H9 (cell line): ENCODE measurements at regions not wholly inside any gene's neighbourhood (a gene's known extent, or its start where the extent isn't known, plus 50 kb on each side); places are given as distances from the start of the nearest gene placed in this dataset.

Source experiments
- DNase-seq: peaks from one replicate; pipeline ENCODE4 v3.0.0-alpha.2; 2017
- H2AFZ ChIP-seq: one replicate; pipeline ENCODE4 v1.6.1; 2013; ENCODE audit warnings: mild to moderate bottlenecking, low read length, control low read depth, moderate library complexity
- H2AK5ac ChIP-seq: 2 replicates; pipeline ENCODE4 v1.6.1; 2013; ENCODE audit warnings: low read length, control low read depth, mixed read lengths; ENCODE audit not compliant: insufficient read length
- H2BK120ac ChIP-seq: one replicate; pipeline ENCODE4 v1.6.1; 2013; ENCODE audit warnings: low read depth, mild to moderate bottlenecking, low read length, control low read depth, inconsistent platforms; ENCODE audit not compliant: poor library complexity, severe bottlenecking
- H2BK12ac ChIP-seq: 2 replicates; pipeline ENCODE4 v1.6.1; 2013; ENCODE audit warnings: low read length, control low read depth, mixed read lengths, low read depth; ENCODE audit not compliant: insufficient read length
- H2BK15ac ChIP-seq: 2 replicates; pipeline ENCODE4 v1.6.1; 2013; ENCODE audit warnings: low read depth, low read length, control low read depth
- H2BK20ac ChIP-seq: one replicate; pipeline ENCODE4 v1.6.1; 2013; ENCODE audit warnings: low read depth, mild to moderate bottlenecking, low read length, control low read depth, inconsistent platforms; ENCODE audit not compliant: poor library complexity, severe bottlenecking
- H2BK5ac ChIP-seq: 2 replicates; pipeline ENCODE4 v1.6.1; 2013; ENCODE audit warnings: low read length, control low read depth, mixed read lengths; ENCODE audit not compliant: insufficient read length
- H3K14ac ChIP-seq: 2 replicates; pipeline ENCODE4 v1.6.1; 2013; ENCODE audit warnings: low read length, control low read depth; ENCODE audit not compliant: insufficient read depth
- H3K18ac ChIP-seq: 2 replicates; pipeline ENCODE4 v1.6.1; 2013; ENCODE audit warnings: low read depth, mild to moderate bottlenecking, mixed read lengths, low read length, control low read depth; ENCODE audit not compliant: insufficient read length
- H3K23ac ChIP-seq: 2 replicates; pipeline ENCODE4 v1.6.1; 2013; ENCODE audit warnings: low read length, control low read depth, mixed read lengths, low read depth; ENCODE audit not compliant: insufficient read length
- H3K23me2 ChIP-seq: 2 replicates; pipeline ENCODE4 v1.6.1; 2013; ENCODE audit warnings: low read depth, mild to moderate bottlenecking, mixed read lengths, low read length, control low read depth; ENCODE audit not compliant: insufficient read length, poor library complexity, severe bottlenecking
- H3K27ac ChIP-seq: 2 replicates; pipeline ENCODE4 v1.5.1; 2013; ENCODE audit warnings: low read length, control low read depth, mixed read lengths, low read depth; ENCODE audit not compliant: insufficient read length
- H3K27me3 ChIP-seq: 2 replicates; pipeline ENCODE4 v1.6.1; 2013; ENCODE audit warnings: low read length, control low read depth, inconsistent platforms; ENCODE audit not compliant: insufficient read depth
- H3K4ac ChIP-seq: 2 replicates; pipeline ENCODE4 v1.6.1; 2013; ENCODE audit warnings: low read depth, mild to moderate bottlenecking, control low read depth, inconsistent platforms, low read length, moderate library complexity
- H3K4me1 ChIP-seq: 2 replicates; pipeline ENCODE4 v1.6.1; 2013; ENCODE audit warnings: low read length, control low read depth, inconsistent platforms; ENCODE audit not compliant: insufficient read depth
- H3K4me2 ChIP-seq: 2 replicates; pipeline ENCODE4 v1.6.1; 2013; ENCODE audit warnings: low read length, control low read depth, mixed read lengths; ENCODE audit not compliant: insufficient read length, insufficient read depth
- H3K56ac ChIP-seq: 2 replicates; pipeline ENCODE4 v1.6.1; 2013; ENCODE audit warnings: low read depth, mild to moderate bottlenecking, mixed read lengths, low read length, control low read depth; ENCODE audit not compliant: insufficient read length
- H3K79me1 ChIP-seq: 2 replicates; pipeline ENCODE4 v1.6.1; 2013; ENCODE audit warnings: low read depth, mild to moderate bottlenecking, moderate library complexity, low read length, control low read depth, inconsistent platforms; ENCODE audit not compliant: insufficient read depth, poor library complexity, severe bottlenecking
- H3K79me2 ChIP-seq: 2 replicates; pipeline ENCODE4 v1.6.1; 2013; ENCODE audit warnings: low read length, control low read depth, inconsistent platforms; ENCODE audit not compliant: insufficient read depth
- H3K9ac ChIP-seq: 2 replicates; pipeline ENCODE4 v1.6.1; 2013; ENCODE audit warnings: low read length, control low read depth, mixed read lengths; ENCODE audit not compliant: insufficient read length; ENCODE audit errors: extremely low read depth
- H3K9me3 ChIP-seq: one replicate; pipeline ENCODE4 v1.6.1; 2013; ENCODE audit warnings: low read depth, low read length, inconsistent platforms; ENCODE audit not compliant: control insufficient read depth
- H3T11ph ChIP-seq: one replicate; pipeline ENCODE4 v1.6.1; 2013; ENCODE audit warnings: mild to moderate bottlenecking, low read length, control low read depth, inconsistent platforms
- H4K20me1 ChIP-seq: one replicate; pipeline ENCODE4 v1.6.1; 2013; ENCODE audit not compliant: control insufficient read depth, insufficient read length, insufficient read depth
- H4K5ac ChIP-seq: 2 replicates; pipeline ENCODE4 v1.6.1; 2013; ENCODE audit warnings: low read depth, mild to moderate bottlenecking, mixed read lengths, low read length, control low read depth; ENCODE audit not compliant: insufficient read length
- H4K8ac ChIP-seq: replicated peaks from 2 replicates; pipeline ENCODE4 v1.6.1; 2013; ENCODE audit warnings: low read length, control low read depth, mixed read lengths, low read depth; ENCODE audit not compliant: insufficient read length
- H4K91ac ChIP-seq: 2 replicates; pipeline ENCODE4 v1.6.1; 2013; ENCODE audit warnings: low read depth, mild to moderate bottlenecking, moderate library complexity, mixed read lengths, low read length, control low read depth; ENCODE audit not compliant: insufficient read length
- H3K27ac Mint-ChIP-seq, 3 experiments: 2 replicates in 2 of 3; 3 replicates in 1 of 3; pipeline ENCODE4 v1.8.0; 2020 to 2021; ENCODE audit warnings: mixed read lengths in 3 of 3, mild to moderate bottlenecking in 1 of 3, moderate library complexity in 1 of 3
- H3K27me3 Mint-ChIP-seq: 2 replicates; pipeline ENCODE4 v1.8.0; 2021; ENCODE audit warnings: low read depth, mild to moderate bottlenecking, moderate library complexity, mixed read lengths
- H3K36me3 Mint-ChIP-seq, 3 experiments: 2 replicates in 2 of 3; 3 replicates in 1 of 3; pipeline ENCODE4 v1.8.0; 2020 to 2021; ENCODE audit warnings: low read depth in 3 of 3, mixed read lengths in 3 of 3; ENCODE audit not compliant: insufficient read depth in 1 of 3
- H3K4me1 Mint-ChIP-seq, 2 experiments: 2 replicates each; pipeline ENCODE4 v1.8.0; 2020; ENCODE audit warnings: mixed read lengths in 2 of 2
- H3K4me3 Mint-ChIP-seq, 2 experiments: 2 replicates in 1 of 2; 3 replicates in 1 of 2; pipeline ENCODE4 v1.8.0; 2020 to 2021; ENCODE audit warnings: mild to moderate bottlenecking in 2 of 2, mixed read lengths in 2 of 2, moderate library complexity in 1 of 2
- H3K9me3 Mint-ChIP-seq, 2 experiments: 2 replicates in 1 of 2; 3 replicates in 1 of 2; pipeline ENCODE4 v1.8.0; 2020; ENCODE audit warnings: mild to moderate bottlenecking in 2 of 2, mixed read lengths in 2 of 2, moderate library complexity in 1 of 2
- whole genome bisulfite sequencing: extraction: QIAGEN DNeasy Blood & Tissue Kit; methylation state at CpG from one replicate; pipeline ENCODE4 v1.1.7; 2013; ENCODE audit warnings: missing lambda C conversion rate, low lambda C conversion rate, mixed read lengths; ENCODE audit not compliant: insufficient read length; ENCODE audit errors: extremely low coverage; 5-methylcytosine and 5-hydroxymethylcytosine counted together
- TF ChIP-seq, protein P1 (sequence below): fragments of 200-600 bp; sonication (generic); conservative IDR thresholded peaks from 3 replicates; pipeline ENCODE4 v1.8.0; 2021; ENCODE audit warnings: antibody characterized with exemption, mild to moderate bottlenecking

- no peak overlapping the region for H3K27ac Mint-ChIP-seq
- no peak overlapping the region for H4K91ac ChIP-seq
- no peak overlapping the region; the same call in 1 of the 2 replicates for H3K14ac ChIP-seq
- H2BK12ac ChIP-seq: no peak overlapping the region
- H3K4me1 Mint-ChIP-seq: peaks cover 5 to 8% of the 10 kb centered on the region in 2 experiments; a peak in 3 of 4 replicates
- DNase-seq: no peak
- H4K8ac ChIP-seq: no peak overlapping the region
- no peaks in the 10 kb centered on the region for H3K4me1 ChIP-seq
- H2AK5ac ChIP-seq: no peak overlapping the region
- no peak overlapping the region for H3K27ac ChIP-seq
- no peaks in the 10 kb centered on the region for H3K23me2 ChIP-seq
- no peak overlapping the region for H2BK120ac ChIP-seq
- H2BK20ac ChIP-seq: no peak overlapping the region
- H3K4me3 Mint-ChIP-seq: no peak overlapping the region
- no peak overlapping the region for H3K4ac ChIP-seq
- no peak overlapping the region for H4K5ac ChIP-seq
- H3K79me1 ChIP-seq: no peaks in the 10 kb centered on the region
- no peaks in the 10 kb centered on the region for H3K27me3 ChIP-seq
- TF ChIP-seq, protein P1, sequence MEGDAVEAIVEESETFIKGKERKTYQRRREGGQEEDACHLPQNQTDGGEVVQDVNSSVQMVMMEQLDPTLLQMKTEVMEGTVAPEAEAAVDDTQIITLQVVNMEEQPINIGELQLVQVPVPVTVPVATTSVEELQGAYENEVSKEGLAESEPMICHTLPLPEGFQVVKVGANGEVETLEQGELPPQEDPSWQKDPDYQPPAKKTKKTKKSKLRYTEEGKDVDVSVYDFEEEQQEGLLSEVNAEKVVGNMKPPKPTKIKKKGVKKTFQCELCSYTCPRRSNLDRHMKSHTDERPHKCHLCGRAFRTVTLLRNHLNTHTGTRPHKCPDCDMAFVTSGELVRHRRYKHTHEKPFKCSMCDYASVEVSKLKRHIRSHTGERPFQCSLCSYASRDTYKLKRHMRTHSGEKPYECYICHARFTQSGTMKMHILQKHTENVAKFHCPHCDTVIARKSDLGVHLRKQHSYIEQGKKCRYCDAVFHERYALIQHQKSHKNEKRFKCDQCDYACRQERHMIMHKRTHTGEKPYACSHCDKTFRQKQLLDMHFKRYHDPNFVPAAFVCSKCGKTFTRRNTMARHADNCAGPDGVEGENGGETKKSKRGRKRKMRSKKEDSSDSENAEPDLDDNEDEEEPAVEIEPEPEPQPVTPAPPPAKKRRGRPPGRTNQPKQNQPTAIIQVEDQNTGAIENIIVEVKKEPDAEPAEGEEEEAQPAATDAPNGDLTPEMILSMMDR: no peak
- no peaks in the 10 kb centered on the region for H3K9me3 ChIP-seq
- no peak overlapping the region for H3K4me2 ChIP-seq
- no peaks in the 10 kb centered on the region; a peak in 1 of 5 replicates for H3K9me3 Mint-ChIP-seq
- no peak overlapping the region for H2AFZ ChIP-seq
- peaks cover 20% of the 10 kb centered on the region for H3K27me3 Mint-ChIP-seq
- no peak overlapping the region for H3K9ac ChIP-seq
- H3K23ac ChIP-seq: no peak overlapping the region
- H3K36me3 Mint-ChIP-seq: no peaks in the 10 kb centered on the region
- no peak overlapping the region for H2BK5ac ChIP-seq
- H3K18ac ChIP-seq: no peak overlapping the region
- no peaks in the 10 kb centered on the region for H3K79me2 ChIP-seq
- no peak overlapping the region for H3T11ph ChIP-seq
- no peak overlapping the region for H3K56ac ChIP-seq
- WGBS: no CpG with 5 or more reads among the region's 13 CpGs
- H4K20me1 ChIP-seq: no peaks in the 10 kb centered on the region
- H2BK15ac ChIP-seq: no peak overlapping the region
These were observed 103.7 kb downstream of the APOB start for GRCh38 chr2:20939931-20940795.
